Gastroesophageal sphincter (tissue), 3 donors: ENCODE measurements at regions not wholly inside any gene's neighbourhood (a gene's known extent, or its start where the extent isn't known, plus 50 kb on each side); places are given as distances from the start of the nearest gene placed in this dataset.

Experiments
- POLR2AphosphoS5 ChIP-seq: sonication (generic); formaldehyde crosslinking; IDR thresholded peaks from one replicate; pipeline ENCODE4 v1.6.1; 2017; ENCODE audit warnings: antibody characterized with exemption
- TF ChIP-seq, protein P1 (sequence below), 4 experiments: fragments of 200-600 bp in 2 of 4; fragments of 450-650 bp in 2 of 4; sonication (generic) in 1 of 4; IDR thresholded peaks; one replicate each; pipeline ENCODE4 v1.5.1; 2017 to 2019; ENCODE audit warnings: antibody characterized with exemption in 4 of 4, mild to moderate bottlenecking in 2 of 4, moderate library complexity in 2 of 4

DNA sequence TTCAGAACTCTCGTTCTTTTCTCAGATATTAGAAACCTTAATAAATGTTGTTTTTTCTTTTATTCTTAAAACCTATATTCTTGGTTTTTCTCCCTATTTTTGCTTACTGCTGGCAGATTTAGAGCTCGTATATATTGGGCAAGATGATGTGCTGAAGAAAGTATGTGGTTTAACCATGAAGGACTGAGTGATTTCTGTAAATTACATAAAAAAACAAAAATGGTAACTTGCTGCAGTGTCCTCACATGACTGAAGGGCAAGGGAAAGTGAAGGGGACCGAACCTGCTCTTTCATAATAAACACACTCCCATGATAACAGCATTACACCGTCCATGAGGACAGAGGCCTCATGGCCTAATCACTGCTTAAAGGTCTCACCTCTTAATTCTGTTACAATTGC, 393.8 kb upstream of the ZNF608 start:
- TF ChIP-seq POLR2AphosphoS5: no peak
- TF ChIP-seq, protein P1, sequence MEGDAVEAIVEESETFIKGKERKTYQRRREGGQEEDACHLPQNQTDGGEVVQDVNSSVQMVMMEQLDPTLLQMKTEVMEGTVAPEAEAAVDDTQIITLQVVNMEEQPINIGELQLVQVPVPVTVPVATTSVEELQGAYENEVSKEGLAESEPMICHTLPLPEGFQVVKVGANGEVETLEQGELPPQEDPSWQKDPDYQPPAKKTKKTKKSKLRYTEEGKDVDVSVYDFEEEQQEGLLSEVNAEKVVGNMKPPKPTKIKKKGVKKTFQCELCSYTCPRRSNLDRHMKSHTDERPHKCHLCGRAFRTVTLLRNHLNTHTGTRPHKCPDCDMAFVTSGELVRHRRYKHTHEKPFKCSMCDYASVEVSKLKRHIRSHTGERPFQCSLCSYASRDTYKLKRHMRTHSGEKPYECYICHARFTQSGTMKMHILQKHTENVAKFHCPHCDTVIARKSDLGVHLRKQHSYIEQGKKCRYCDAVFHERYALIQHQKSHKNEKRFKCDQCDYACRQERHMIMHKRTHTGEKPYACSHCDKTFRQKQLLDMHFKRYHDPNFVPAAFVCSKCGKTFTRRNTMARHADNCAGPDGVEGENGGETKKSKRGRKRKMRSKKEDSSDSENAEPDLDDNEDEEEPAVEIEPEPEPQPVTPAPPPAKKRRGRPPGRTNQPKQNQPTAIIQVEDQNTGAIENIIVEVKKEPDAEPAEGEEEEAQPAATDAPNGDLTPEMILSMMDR (IDR thresholded peaks at IDR 0.05): no peak
